Fibroblast of skin of abdomen (primary cell): ENCODE measurements at regions not wholly inside any gene's neighbourhood (a gene's known extent, or its start where the extent isn't known, plus 50 kb on each side); places are given as distances from the start of the nearest gene placed in this dataset.

Experiments used
- DNase-seq: peaks from one replicate; pipeline ENCODE4 v3.0.0-alpha.2; 2013

- no peak for DNase-seq
Observed at GRCh38 chr5:123696921-123697341, 185.0 kb downstream of the CSNK1G3 start.

GRCh38 chr5:123690821-123691220 lies 178.8 kb downstream of the CSNK1G3 start:
- peak; percentile 65 for DNase-seq

- DNase-seq, result no peak
Observed at GRCh38 chr5:123681061-123681460, 169.1 kb downstream of the CSNK1G3 start.

- peak; percentile 28 for DNase-seq
Observed at GRCh38 chr5:123673107-123673506, 161.1 kb downstream of the CSNK1G3 start.

- no peak for DNase-seq
Observed at GRCh38 chr5:123671711-123672456, 159.9 kb downstream of the CSNK1G3 start.

GRCh38 chr5:123671042-123671441 lies 159.1 kb downstream of the CSNK1G3 start:
- peak; percentile 41 for DNase-seq
